GM06990 (cell line): ENCODE measurements at regions not wholly inside any gene's neighbourhood (a gene's known extent, or its start where the extent isn't known, plus 50 kb on each side); places are given as distances from the start of the nearest gene placed in this dataset.

Source experiments
- DNase-seq: peaks from one replicate; pipeline ENCODE4 v3.0.0-alpha.2; 2011; ENCODE audit not compliant: insufficient read length; ENCODE audit errors: extremely low read depth
- H3K27me3 ChIP-seq: replicated peaks from 2 replicates; pipeline ENCODE4 v1.6.0; 2011; ENCODE audit warnings: low read length; ENCODE audit not compliant: control insufficient read depth, insufficient read depth
- H3K36me3 ChIP-seq: 2 replicates; pipeline ENCODE4 v1.5.1; 2011; ENCODE audit warnings: low read length; ENCODE audit not compliant: control insufficient read depth, insufficient read depth
- H3K4me3 ChIP-seq: replicated peaks from 2 replicates; pipeline ENCODE4 v1.5.1; 2011; ENCODE audit warnings: low read depth, mild to moderate bottlenecking, control low read depth, low read length
- CTCF ChIP-seq: IDR thresholded peaks from 2 replicates; pipeline ENCODE4 v1.5.1; 2011; ENCODE audit warnings: low read length, control low read depth, mild to moderate bottlenecking, inconsistent platforms; ENCODE audit not compliant: insufficient read depth, poor library complexity, severe bottlenecking

GRCh38 chr12:62133440-62133839 is 126.8 kb upstream of the USP15 start:
- Histone ChIP-seq H3K36me3 (no peaks in the 10 kb centered on the region), H3K4me3 (no peak overlapping the region), H3K27me3 (no peaks in the 10 kb centered on the region)
- no peak for DNase-seq
- no peak for TF ChIP-seq CTCF

- no peak for TF ChIP-seq CTCF
- no peaks in the 10 kb centered on the region for H3K36me3 ChIP-seq
- no peak overlapping the region for H3K4me3 ChIP-seq
- H3K27me3 ChIP-seq = no peaks in the 10 kb centered on the region
- no peak for DNase-seq
Measured at GRCh38 chr12:62135553-62136200, 124.5 kb upstream of the USP15 start.

GRCh38 chr12:62136496-62136895 is 123.7 kb upstream of the USP15 start:
- no peaks in the 10 kb centered on the region for H3K27me3 ChIP-seq
- H3K36me3 ChIP-seq = no peaks in the 10 kb centered on the region
- no peak for DNase-seq
- no peak for TF ChIP-seq CTCF
- no peak overlapping the region for H3K4me3 ChIP-seq

GRCh38 chr12:62138527-62138926 is 121.7 kb upstream of the USP15 start:
- H3K27me3 ChIP-seq = no peaks in the 10 kb centered on the region
- no peak overlapping the region for H3K4me3 ChIP-seq
- no peaks in the 10 kb centered on the region for H3K36me3 ChIP-seq
- no peak for TF ChIP-seq CTCF
- no peak for DNase-seq

GRCh38 chr12:62146318-62146717 is 113.9 kb upstream of the USP15 start:
- Histone ChIP-seq H3K4me3 (no peak overlapping the region), H3K36me3 (no peaks in the 10 kb centered on the region), H3K27me3 (no peaks in the 10 kb centered on the region)
- TF ChIP-seq CTCF = no peak
- no peak for DNase-seq

- no peak for DNase-seq
- Histone ChIP-seq H3K36me3 (no peaks in the 10 kb centered on the region), H3K4me3 (no peak overlapping the region), H3K27me3 (no peaks in the 10 kb centered on the region)
- no peak for TF ChIP-seq CTCF
Measured at GRCh38 chr12:62158013-62158412, 102.2 kb upstream of the USP15 start.
